HG03469 (cell line): ENCODE measurements at regions not wholly inside any gene's neighbourhood (a gene's known extent, or its start where the extent isn't known, plus 50 kb on each side); places are given as distances from the start of the nearest gene placed in this dataset.

Source experiments
- ATAC-seq: cut with Tn5 transposase; IDR thresholded peaks from one replicate; pipeline ENCODE4 v1.9.1; 2021; ENCODE audit warnings: mild to moderate bottlenecking, moderate library complexity, moderate number of reproducible peaks; ENCODE audit not compliant: unreplicated experiment

GRCh38 chr4:167475951-167476350, 241.7 kb upstream of the SPOCK3 start:
- no peak for ATAC-seq

GRCh38 chr4:167492007-167492406, 257.7 kb upstream of the SPOCK3 start:
- ATAC-seq, result no peak

- no peak for ATAC-seq
Measured at GRCh38 chr4:167509551-167509950, 275.3 kb upstream of the SPOCK3 start.

- no peak for ATAC-seq
Measured at GRCh38 chr4:167524091-167524490, 289.8 kb upstream of the SPOCK3 start.

GRCh38 chr4:167537761-167538160, 303.5 kb upstream of the SPOCK3 start:
- ATAC-seq, result no peak

- no peak for ATAC-seq
Measured at GRCh38 chr4:167541286-167541685, 307.0 kb upstream of the SPOCK3 start.

GRCh38 chr4:167544391-167544790, 310.1 kb upstream of the SPOCK3 start:
- ATAC-seq, result no peak

GRCh38 chr4:167550021-167550420, 315.7 kb upstream of the SPOCK3 start:
- no peak for ATAC-seq

- ATAC-seq, result no peak
Measured at GRCh38 chr4:167555338-167556022, 321.2 kb upstream of the SPOCK3 start.

GRCh38 chr4:167578906-167579305, 344.6 kb upstream of the SPOCK3 start:
- ATAC-seq, result no peak

- no peak for ATAC-seq
Measured at GRCh38 chr4:167581449-167581965, 347.2 kb upstream of the SPOCK3 start.

- ATAC-seq, result no peak
Measured at GRCh38 chr4:167587361-167587760, 353.1 kb upstream of the SPOCK3 start.

GRCh38 chr4:167595898-167596297, 361.6 kb upstream of the SPOCK3 start:
- no peak for ATAC-seq

- ATAC-seq, result no peak
Measured at GRCh38 chr4:167602157-167602556, 367.9 kb upstream of the SPOCK3 start.

- ATAC-seq, result no peak
Measured at GRCh38 chr4:167606551-167606950, 372.3 kb upstream of the SPOCK3 start.

- ATAC-seq, result no peak
Measured at GRCh38 chr4:167613381-167613780, 379.1 kb upstream of the SPOCK3 start.

GRCh38 chr4:167614866-167615265, 380.6 kb upstream of the SPOCK3 start:
- ATAC-seq, result no peak

GRCh38 chr4:167616476-167616875, 382.2 kb upstream of the SPOCK3 start:
- ATAC-seq, result no peak

GRCh38 chr4:167622481-167623240, 388.4 kb upstream of the SPOCK3 start:
- peak; percentile 97 for ATAC-seq

GRCh38 chr4:167623241-167623572, 388.9 kb upstream of the SPOCK3 start:
- ATAC-seq, result no peak

- ATAC-seq, result no peak
Measured at GRCh38 chr4:167629272-167629671, 395.0 kb upstream of the SPOCK3 start.

GRCh38 chr4:167642250-167642649, 408.0 kb upstream of the SPOCK3 start:
- no peak for ATAC-seq
